ENCODE measurements at regions not wholly inside any gene's neighbourhood (a gene's known extent, or its start where the extent isn't known, plus 50 kb on each side); places are given as distances from the start of the nearest gene placed in this dataset.
A peak's percentile ranks its signal among the peaks of the same experiment; 100 is the strongest.

DNA sequence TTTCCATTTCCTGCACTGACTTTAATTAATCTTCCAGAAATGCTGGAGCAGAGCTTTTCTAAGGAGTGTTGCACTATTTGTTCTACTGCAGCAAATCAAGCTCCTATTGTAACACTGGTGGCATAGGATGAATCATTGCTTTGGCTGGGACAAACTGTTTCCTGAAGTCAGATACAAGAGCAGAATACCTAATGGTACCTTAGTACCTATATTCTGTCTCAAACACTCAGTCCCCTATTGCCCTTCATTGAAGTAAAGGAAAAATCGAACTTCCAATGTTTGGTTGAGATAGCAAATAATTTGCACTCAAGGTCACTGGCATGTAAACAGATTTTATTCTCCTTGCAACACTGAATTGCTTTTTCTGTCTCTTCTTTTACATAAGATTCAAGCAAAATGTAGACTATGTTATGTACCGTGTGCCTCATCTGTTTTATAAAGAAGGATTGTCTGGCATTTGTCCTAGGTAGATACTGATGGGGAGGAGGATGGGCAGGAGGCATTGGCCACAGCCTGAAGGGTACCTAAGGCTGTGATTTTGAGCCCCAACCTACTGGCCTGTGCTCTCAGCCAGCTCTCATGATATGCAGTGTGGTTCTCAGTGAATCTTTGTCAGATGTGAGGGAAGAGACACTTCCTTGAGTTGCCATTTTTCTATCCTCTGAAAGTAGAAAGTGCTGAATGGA is 141.6 kb downstream of the AASDH start (continued):
- TF ChIP-seq, protein P1, sequence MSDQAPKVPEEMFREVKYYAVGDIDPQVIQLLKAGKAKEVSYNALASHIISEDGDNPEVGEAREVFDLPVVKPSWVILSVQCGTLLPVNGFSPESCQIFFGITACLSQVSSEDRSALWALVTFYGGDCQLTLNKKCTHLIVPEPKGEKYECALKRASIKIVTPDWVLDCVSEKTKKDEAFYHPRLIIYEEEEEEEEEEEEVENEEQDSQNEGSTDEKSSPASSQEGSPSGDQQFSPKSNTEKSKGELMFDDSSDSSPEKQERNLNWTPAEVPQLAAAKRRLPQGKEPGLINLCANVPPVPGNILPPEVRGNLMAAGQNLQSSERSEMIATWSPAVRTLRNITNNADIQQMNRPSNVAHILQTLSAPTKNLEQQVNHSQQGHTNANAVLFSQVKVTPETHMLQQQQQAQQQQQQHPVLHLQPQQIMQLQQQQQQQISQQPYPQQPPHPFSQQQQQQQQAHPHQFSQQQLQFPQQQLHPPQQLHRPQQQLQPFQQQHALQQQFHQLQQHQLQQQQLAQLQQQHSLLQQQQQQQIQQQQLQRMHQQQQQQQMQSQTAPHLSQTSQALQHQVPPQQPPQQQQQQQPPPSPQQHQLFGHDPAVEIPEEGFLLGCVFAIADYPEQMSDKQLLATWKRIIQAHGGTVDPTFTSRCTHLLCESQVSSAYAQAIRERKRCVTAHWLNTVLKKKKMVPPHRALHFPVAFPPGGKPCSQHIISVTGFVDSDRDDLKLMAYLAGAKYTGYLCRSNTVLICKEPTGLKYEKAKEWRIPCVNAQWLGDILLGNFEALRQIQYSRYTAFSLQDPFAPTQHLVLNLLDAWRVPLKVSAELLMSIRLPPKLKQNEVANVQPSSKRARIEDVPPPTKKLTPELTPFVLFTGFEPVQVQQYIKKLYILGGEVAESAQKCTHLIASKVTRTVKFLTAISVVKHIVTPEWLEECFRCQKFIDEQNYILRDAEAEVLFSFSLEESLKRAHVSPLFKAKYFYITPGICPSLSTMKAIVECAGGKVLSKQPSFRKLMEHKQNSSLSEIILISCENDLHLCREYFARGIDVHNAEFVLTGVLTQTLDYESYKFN (CRISPR knock-in tag; conservative IDR thresholded peaks at IDR 0.05) = peak; percentile 71
- TF ChIP-seq, protein P2, sequence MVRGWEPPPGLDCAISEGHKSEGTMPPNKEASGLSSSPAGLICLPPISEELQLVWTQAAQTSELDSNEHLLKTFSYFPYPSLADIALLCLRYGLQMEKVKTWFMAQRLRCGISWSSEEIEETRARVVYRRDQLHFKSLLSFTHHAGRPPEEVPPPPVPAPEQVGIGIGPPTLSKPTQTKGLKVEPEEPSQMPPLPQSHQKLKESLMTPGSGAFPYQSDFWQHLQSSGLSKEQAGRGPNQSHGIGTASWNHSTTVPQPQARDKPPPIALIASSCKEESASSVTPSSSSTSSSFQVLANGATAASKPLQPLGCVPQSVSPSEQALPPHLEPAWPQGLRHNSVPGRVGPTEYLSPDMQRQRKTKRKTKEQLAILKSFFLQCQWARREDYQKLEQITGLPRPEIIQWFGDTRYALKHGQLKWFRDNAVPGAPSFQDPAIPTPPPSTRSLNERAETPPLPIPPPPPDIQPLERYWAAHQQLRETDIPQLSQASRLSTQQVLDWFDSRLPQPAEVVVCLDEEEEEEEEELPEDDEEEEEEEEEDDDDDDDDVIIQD (CRISPR knock-in tag; IDR thresholded peaks at IDR 0.05; ENCODE audit: low read depth) = no peak
- no peak for TF ChIP-seq FOXM1 (CRISPR knock-in tag; IDR thresholded peaks at IDR 0.05)
- no peak for TF ChIP-seq ZNF556 (CRISPR knock-in tag; IDR thresholded peaks at IDR 0.05; ENCODE audit: borderline replicate concordance)
- TF ChIP-seq ZNF780A (CRISPR knock-in tag; IDR thresholded peaks at IDR 0.05) = no peak
- TF ChIP-seq, protein P3, sequence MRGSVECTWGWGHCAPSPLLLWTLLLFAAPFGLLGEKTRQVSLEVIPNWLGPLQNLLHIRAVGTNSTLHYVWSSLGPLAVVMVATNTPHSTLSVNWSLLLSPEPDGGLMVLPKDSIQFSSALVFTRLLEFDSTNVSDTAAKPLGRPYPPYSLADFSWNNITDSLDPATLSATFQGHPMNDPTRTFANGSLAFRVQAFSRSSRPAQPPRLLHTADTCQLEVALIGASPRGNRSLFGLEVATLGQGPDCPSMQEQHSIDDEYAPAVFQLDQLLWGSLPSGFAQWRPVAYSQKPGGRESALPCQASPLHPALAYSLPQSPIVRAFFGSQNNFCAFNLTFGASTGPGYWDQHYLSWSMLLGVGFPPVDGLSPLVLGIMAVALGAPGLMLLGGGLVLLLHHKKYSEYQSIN (CRISPR knock-in tag; IDR thresholded peaks at IDR 0.05; ENCODE audit: borderline replicate concordance) = no peak
- TF ChIP-seq, protein P4, sequence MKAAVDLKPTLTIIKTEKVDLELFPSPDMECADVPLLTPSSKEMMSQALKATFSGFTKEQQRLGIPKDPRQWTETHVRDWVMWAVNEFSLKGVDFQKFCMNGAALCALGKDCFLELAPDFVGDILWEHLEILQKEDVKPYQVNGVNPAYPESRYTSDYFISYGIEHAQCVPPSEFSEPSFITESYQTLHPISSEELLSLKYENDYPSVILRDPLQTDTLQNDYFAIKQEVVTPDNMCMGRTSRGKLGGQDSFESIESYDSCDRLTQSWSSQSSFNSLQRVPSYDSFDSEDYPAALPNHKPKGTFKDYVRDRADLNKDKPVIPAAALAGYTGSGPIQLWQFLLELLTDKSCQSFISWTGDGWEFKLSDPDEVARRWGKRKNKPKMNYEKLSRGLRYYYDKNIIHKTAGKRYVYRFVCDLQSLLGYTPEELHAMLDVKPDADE (CRISPR knock-in tag; IDR thresholded peaks at IDR 0.05) = no peak
- no peak for TF ChIP-seq RAD51 (IDR thresholded peaks at IDR 0.05; ENCODE audit: borderline replicate concordance)
- TF ChIP-seq, protein P5, sequence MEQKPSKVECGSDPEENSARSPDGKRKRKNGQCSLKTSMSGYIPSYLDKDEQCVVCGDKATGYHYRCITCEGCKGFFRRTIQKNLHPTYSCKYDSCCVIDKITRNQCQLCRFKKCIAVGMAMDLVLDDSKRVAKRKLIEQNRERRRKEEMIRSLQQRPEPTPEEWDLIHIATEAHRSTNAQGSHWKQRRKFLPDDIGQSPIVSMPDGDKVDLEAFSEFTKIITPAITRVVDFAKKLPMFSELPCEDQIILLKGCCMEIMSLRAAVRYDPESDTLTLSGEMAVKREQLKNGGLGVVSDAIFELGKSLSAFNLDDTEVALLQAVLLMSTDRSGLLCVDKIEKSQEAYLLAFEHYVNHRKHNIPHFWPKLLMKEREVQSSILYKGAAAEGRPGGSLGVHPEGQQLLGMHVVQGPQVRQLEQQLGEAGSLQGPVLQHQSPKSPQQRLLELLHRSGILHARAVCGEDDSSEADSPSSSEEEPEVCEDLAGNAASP (CRISPR knock-in tag; IDR thresholded peaks at IDR 0.05; ENCODE audit: borderline replicate concordance) = 0 out of 2 replicates have a peak, but pooled peaks have one; percentile 27
- peak in 1 of 2 experiments; percentile 54; a peak in 2 of 4 replicates for TF ChIP-seq EP300 (IDR thresholded peaks at IDR 0.05; ENCODE audit: low read depth in 2 of 2, low read length in 2 of 2)
- TF ChIP-seq EP300 (CRISPR knock-in tag; IDR thresholded peaks at IDR 0.05; ENCODE audit: borderline replicate concordance) = no peak
- no peak for TF ChIP-seq NR2F1 (CRISPR knock-in tag; IDR thresholded peaks at IDR 0.05)
- no peak for TF ChIP-seq ZMYM3 (CRISPR knock-in tag; IDR thresholded peaks at IDR 0.05)
- TF ChIP-seq, protein P6, sequence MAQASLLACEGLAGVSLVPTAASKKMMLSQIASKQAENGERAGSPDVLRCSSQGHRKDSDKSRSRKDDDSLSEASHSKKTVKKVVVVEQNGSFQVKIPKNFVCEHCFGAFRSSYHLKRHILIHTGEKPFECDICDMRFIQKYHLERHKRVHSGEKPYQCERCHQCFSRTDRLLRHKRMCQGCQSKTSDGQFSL (CRISPR knock-in tag; IDR thresholded peaks at IDR 0.05) = no peak
- no peak for TF ChIP-seq CCAR2 (optimal IDR thresholded peaks at IDR 0.05; ENCODE audit: low read depth, low read length)

Measured in HepG2 (cell line).